Ishikawa (cell line): ENCODE measurements at regions not wholly inside any gene's neighbourhood (a gene's known extent, or its start where the extent isn't known, plus 50 kb on each side); places are given as distances from the start of the nearest gene placed in this dataset.

ENCODE experiments used
- CEBPB ChIP-seq: IDR thresholded peaks from 2 replicates; pipeline ENCODE4 v1.6.1; 2012
- CREB1 ChIP-seq: IDR thresholded peaks from 2 replicates; pipeline ENCODE4 v1.6.1; 2012; ENCODE audit warnings: low read depth
- EGR1 ChIP-seq: IDR thresholded peaks from 2 replicates; pipeline ENCODE4 v1.6.1; 2012
- EP300 ChIP-seq: IDR thresholded peaks from 2 replicates; pipeline ENCODE4 v1.6.1; 2012; ENCODE audit warnings: borderline replicate concordance
- FOXM1 ChIP-seq: IDR thresholded peaks from 2 replicates; pipeline ENCODE4 v1.6.1; 2012; ENCODE audit warnings: low read depth, borderline replicate concordance
- MAX ChIP-seq: IDR thresholded peaks from 2 replicates; pipeline ENCODE4 v1.6.1; 2012
- NFIC ChIP-seq: IDR thresholded peaks from 2 replicates; pipeline ENCODE4 v1.6.1; 2012
- RAD21 ChIP-seq: IDR thresholded peaks from 2 replicates; pipeline ENCODE4 v1.6.1; 2012; ENCODE audit warnings: low read depth
- REST ChIP-seq: IDR thresholded peaks from 2 replicates; pipeline ENCODE4 v1.6.1; 2012; ENCODE audit warnings: low read depth, mild to moderate bottlenecking
- TAF1 ChIP-seq: IDR thresholded peaks from 2 replicates; pipeline ENCODE4 v1.6.1; 2012; ENCODE audit warnings: low read depth, mild to moderate bottlenecking
- USF1 ChIP-seq: IDR thresholded peaks from 2 replicates; pipeline ENCODE4 v1.6.1; 2012
- YY1 ChIP-seq: IDR thresholded peaks from 2 replicates; pipeline ENCODE4 v1.6.1; 2012; ENCODE audit warnings: low read depth

GRCh38 chr15:53171571-53171970, 381.4 kb upstream of the ONECUT1 start:
- TF ChIP-seq USF1 = no peak
- no peak for TF ChIP-seq TAF1
- no peak for TF ChIP-seq MAX
- TF ChIP-seq EGR1 = no peak
- no peak for TF ChIP-seq CREB1
- TF ChIP-seq YY1 = no peak
- no peak for TF ChIP-seq EP300
- TF ChIP-seq CEBPB = no peak
- no peak for TF ChIP-seq FOXM1
- TF ChIP-seq REST = no peak
- no peak for TF ChIP-seq RAD21
- TF ChIP-seq NFIC = no peak
